HG03575 (cell line): ENCODE measurements at regions not wholly inside any gene's neighbourhood (a gene's known extent, or its start where the extent isn't known, plus 50 kb on each side); places are given as distances from the start of the nearest gene placed in this dataset.

Source experiments
- ATAC-seq: cut with Tn5 transposase; IDR thresholded peaks from one replicate; pipeline ENCODE4 v1.9.1; 2021; ENCODE audit not compliant: unreplicated experiment, insufficient number of reproducible peaks, low FRiP score; ENCODE audit errors: extremely low read depth

DNA sequence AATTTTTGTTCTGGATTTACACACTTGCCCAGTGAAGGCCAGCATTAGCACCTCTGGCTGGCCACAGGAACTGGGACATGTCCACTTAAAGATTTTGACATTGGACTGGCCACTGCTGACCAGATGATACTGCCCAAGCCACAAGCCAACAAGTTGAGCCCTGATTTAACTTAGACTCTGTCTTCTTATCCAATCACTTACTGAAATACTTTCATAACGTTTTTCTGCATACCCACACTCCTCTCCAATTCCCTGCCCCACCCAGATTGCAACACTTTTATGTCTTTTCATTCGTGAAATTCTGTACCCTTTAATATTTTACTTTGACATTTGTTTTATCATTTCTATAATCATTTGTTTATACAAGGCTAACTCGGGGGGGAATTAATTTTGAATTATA, 170.3 kb upstream of the TAB2 start:
- ATAC-seq: no peak

DNA sequence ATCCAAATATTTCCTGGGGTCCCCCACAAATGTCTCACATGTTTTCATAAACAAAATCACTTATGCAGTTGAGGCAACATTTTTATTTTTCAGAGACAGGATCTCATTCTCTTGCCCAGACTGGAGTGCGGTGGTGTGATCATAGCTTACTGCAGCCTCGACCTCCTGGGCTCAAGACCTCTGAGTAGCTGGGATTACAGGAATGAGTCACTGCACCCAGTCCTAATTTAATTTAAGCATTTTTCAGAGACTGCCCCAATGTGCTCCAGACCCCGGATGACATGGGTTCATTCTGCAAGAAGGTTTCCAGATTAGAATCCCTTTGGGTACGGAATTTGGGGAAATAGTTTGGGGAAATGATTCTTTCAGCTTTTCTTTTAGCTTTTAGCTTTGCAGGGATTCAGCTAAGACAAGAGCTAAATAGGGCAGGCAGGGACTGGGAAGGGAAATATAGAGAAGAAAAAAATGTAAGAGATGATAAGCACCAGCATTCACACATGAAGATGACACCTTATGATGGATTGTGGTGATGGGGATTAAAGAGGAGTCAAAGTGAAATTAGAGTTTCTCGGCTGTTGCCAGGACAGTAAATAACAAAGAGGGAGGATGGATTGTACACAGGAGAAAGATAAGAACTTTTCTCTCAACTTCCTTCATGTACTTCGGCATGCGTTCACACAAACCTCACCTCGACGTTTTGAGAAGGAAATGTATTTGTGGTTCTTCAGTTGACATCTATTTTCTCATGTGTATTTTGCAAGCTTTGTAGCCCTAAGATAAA, 169.4 kb upstream of the TAB2 start:
- ATAC-seq: no peak

DNA sequence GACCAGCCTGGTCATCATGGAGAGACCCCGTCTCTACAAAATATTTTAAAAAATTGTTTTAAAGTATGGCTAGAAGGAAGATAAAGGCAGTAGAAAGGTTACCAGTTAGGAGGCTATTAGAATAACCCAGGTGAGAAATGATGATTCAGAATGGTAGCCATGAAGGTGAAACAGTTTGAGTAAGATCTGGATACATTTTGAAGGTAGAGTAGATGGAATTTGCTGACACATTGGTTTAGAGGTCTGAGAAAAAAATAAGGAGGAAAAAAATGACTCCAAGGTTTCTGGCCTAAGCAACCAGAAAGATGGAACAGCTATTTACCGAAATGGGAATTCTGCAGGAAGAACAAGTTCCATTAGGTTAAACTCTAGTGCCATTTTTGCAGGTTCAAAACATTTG, 167.9 kb upstream of the TAB2 start:
- no peak for ATAC-seq

DNA sequence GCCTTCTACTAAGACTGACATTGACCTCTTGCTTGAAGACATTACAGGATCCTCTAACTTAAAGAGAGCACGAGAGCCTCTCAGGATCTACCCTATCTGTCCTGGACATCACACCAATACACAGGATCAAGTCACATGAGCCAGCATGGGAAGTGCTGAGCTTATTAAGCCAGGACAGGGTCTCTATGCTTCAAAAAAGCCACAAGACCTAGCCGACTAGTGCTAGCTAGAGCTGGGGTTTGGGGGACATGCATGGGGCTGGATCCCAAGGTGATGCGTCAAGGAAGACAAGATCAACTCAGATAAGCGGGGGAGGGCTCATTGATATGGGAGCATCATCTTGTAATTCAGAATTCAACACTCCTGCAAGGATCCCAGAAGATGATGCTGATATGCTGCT, 167.2 kb upstream of the TAB2 start:
- ATAC-seq: no peak

DNA sequence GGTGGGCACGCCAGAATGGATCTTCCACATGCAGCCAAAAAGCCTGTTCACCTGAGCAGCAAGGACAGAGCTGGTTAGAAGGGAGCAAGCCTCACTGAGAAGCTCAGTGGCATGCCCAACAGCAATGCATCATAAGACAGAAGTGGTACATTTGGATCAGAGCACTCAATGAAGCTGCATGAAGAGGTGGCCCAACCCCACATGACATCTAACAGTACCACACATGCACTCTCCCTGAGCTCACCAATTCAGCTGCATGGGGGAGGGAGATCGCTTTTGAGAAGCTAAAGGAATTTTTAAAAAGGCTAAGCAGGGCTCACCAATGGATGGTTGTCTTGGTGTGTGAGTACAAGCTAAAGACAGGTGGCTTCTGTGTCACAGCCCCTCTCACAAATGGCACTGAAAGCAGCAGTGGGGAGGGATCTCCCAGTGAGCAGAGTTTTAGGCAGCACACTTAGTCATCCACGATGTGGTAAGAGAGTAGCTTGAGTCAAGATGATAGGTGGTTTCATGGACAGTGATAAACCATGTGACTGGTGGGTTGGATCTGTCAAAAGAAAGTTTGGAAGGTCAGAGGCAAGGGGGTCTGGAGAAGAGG, 166.6 kb upstream of the TAB2 start:
- ATAC-seq: no peak

DNA sequence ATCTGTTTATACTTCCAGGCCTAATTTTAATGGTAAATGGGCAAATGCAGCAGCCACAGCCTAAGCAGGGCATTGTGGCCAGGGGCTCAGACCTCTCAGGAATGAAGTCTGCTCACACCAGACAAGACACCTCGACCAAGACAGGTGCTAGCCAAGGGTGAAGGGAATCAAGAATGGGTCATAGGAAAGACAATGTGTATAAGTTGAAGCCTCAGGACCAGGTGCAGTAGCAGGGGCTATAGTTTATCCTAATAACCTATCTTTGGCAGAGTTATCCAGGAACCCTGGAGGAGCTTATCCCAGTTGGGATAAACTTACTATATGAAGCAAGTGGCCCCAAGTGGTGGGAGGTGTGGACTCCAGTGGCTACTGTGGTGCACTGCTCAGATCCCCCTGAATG, 165.0 kb upstream of the TAB2 start:
- ATAC-seq: no peak

DNA sequence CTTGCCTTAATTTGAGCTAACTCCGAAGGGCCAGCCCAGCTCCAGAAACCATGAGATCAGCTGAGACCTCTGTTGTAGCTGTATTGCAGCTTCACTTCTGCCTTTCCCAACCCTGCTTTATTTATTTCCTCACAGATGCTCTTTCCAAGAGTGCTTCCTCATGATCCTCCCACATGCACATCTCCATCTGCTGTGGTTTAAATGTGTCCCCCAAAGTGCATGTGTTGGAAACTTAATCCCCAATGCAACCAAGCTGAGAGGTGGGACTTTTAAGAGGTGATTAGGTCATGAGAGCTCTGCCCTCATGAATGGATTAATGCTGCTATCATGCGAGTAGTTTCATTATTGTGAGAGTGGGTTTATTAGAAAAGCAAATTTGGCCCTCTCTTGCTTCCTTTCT, 164.4 kb upstream of the TAB2 start:
- no peak for ATAC-seq

DNA sequence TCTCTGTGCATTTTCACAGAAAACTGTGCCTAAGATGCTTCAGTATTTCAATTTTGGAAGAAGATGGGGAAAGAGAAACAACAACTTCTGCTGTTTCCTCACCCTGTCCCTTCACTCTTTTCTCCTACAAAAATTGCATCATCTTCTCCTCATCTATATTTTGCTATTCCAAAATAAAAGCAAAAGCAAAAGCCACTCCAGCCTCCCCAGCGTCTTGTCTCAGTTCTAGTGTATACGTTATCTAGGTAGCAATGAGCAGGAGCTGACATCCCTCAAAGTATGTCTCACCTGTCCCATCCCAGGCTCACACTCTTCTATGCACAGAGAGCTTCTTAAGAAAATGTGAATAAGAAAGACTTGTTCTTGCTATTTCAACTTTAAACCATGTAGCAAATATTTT, 163.8 kb upstream of the TAB2 start:
- ATAC-seq: no peak

DNA sequence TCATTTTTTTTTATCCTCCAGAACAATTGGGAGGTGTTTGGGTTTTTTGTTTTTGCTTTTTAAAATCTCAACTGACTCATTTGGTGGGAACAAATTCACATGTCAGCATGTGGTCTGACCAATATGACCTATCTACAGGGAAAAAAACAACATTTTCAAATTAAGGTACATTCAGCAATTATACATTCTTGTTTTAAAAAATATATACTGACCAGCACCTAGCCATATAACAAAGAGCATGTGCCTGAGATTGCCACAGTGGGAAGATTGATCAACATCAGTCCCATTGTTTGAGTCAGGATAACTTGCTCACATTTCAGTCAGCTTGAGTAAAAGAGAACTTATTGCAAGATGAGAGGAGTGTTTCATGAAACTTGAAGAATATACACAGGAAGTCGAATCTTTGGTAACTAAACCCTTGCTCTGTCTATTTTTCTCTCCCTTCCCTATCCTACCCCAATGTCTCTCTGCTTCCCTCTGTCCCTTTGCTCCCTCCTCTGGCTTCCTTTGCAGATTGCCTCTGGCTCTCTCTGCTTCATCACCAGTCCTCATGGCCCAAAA, 163.2 kb upstream of the TAB2 start:
- no peak for ATAC-seq

DNA sequence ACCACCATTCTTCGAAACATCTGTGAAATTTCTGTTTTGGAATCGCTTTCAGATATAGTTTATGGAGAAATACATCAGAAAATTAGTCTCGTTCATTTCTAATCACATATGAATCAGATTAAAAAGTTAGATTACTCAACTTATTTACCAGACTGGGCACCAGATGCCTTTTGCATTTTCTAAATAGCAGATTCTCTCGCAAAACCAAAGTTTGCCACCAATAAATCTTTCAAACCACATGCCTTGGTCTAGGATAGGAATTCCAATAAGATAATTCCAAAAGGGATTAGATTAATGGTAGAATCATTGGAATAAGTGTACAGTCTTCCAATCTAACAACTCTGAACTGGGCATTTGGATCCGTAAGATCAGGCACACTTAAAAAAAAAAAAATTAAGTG, 160.4 kb upstream of the TAB2 start:
- no peak for ATAC-seq

DNA sequence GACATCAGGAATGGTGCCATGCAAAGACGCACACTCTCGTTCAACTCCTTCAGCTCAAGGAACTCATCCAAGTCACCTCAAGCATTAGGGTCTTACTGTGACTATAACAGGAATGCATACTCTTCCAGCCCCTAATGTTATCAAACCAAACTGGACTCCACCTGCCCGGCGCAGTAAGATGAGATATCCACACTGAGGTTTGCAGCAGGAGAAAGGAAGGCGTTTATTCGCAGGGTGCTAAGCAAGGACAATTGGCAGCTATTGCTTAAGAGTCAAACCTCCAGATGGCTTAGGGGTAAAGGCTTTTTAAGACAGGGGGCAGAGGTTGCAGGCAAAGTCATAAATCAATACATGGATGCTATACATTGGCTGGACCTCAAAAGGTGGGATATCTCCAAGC, 159.4 kb upstream of the TAB2 start:
- no peak for ATAC-seq

DNA sequence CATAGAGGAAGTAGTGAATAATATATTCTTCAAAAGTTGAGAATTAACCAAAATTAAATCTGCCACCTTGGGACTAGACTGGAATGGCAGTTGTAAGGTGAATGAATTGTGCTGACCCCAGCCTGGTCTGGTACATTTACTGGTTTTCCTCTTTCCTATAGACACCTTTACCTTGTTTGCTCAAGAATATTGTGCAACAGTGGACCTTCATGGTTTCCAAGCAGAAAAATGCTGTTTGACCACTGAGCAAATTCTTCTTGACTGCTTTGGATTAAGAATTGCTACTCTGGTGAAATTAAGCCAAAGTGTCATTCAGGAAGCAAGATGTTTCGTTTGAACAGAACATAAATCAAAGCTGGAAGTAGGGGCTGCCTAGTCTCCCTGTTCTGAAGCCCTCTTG, 156.6 kb upstream of the TAB2 start:
- ATAC-seq: no peak

DNA sequence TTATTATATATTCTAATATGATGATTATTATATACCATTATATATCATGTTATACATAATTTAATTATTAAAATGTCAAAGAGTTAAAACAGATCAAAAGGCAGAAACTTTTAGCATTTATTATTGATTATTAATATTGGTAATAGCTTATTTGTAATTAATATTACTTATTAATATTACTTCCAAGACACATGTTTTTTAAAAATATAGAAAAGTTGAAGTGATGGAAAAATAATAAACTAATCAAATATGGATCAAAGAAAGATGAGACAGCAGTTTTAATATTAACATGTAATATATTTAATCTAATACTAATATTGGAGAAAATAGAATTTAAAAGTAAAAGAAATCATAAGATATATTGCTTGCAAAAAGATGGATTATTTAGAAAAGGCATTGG, 154.6 kb upstream of the TAB2 start:
- no peak for ATAC-seq

DNA sequence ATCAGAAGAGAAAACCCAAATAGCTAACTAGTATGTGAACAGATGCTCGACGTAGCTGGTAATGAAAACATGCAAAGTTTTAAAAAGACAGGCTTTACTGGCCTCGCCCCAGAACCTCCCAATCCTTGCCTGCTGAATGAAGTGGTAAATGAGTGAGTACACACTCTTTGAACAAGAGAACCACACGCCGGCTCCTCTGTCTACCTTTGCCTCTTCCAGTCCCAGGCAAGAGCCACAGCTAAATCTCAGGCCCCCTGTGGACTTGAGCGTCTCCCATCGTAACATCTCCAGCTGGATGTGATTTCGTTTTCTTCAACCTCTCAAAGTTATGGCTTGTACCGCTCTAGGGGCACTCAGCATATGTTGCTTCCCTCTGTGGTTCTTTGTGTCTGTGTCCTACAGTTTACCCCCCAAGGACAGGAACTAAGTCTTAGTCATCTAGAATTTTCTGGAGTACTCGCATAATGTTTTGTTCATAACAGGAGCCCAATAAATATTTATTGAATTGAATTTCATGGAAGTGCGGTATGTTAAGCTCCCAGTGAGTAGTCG, 153.2 kb upstream of the TAB2 start:
- no peak for ATAC-seq

DNA sequence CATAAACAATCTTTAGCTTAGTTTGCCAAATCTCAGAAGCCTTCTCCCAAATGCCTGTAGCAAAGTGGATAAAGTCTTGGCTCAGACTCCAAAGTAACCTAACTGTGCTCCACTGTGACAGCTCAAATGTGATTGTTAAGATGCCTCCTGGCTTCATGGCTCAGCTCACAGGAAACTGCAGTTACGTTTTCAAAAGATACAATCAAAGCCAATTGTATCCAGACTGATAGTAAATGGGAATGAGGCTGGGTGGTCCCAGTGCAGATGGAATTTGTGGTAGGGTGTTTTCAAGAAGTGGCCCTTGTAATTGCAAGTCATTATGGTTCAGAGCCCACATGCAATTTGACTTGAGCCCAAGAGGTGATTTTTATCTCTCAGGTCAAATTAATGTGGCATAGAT, 151.2 kb upstream of the TAB2 start:
- ATAC-seq: no peak

DNA sequence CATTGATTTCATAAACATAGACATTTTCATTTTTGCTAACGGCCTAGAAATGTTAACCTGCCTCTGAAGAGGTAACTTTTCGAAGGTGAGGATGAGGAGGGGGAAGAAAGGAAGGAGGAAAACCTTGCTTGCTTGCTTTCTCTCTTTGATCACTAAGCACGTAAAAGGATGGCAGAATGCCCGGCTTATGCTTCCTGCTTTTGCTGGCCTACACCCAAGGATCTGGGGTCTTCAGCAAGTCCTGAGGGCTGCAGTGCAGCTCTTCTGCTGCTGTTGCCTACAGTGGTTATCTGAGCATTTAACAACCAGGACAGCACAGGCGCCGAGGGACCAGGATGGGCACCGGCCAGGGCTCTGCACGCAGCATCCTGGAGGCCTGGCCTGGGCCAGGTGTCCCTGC, 150.8 kb upstream of the TAB2 start:
- no peak for ATAC-seq

DNA sequence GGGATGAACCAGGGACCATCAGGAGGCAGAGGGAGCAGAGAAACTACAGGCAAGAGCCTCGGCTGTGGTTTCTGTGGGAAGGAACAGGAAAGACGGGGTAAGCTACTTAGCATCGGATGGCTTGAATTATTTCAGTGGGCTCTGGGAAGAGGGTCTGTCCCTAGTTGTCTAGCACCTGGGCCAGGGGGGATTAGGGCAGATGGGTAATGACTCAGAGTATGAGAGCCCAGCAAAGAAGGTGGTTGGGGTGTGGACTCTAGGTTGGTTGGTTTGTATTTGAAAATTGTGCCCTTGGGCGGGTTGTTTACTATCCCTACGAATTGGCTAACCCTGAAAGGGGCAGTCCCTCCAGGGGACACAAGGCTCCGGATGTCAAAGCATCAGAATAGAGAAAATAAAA, 148.5 kb upstream of the TAB2 start:
- no peak for ATAC-seq

DNA sequence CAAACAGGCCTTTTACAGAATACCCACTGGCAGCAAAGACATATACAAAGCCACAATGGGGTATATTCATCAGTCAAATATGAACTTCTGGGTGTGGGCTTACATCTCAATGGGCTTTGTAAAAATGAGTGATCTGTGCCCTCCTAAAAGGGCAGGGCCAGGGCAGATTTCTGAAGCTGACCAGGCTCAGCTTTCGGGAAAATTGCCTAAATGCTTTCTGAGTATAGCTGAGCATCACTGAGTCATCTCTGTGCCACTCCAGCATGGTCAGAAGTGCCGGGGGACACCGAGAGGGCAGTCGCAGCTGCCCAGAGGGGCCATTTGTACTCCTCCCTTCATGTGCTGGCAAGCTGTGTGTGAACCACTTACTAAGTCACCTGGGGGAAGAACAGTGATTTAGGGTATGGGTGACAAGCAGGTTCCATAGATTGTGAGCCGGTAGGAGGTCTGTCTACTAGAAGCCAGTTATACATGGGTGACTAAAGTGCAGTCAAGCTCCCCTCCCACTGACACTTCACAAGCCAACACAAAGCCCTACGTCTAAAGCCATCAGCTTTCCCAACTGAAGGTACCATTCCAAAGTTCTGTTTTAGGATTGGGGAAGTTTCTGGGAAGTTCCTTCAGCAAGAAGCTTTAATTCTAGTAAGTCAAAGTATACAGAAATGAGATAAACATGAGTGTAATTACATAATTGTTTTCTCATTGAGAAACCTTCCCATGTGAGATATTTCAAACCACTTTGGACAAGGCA, 147.6 kb upstream of the TAB2 start:
- no peak for ATAC-seq

DNA sequence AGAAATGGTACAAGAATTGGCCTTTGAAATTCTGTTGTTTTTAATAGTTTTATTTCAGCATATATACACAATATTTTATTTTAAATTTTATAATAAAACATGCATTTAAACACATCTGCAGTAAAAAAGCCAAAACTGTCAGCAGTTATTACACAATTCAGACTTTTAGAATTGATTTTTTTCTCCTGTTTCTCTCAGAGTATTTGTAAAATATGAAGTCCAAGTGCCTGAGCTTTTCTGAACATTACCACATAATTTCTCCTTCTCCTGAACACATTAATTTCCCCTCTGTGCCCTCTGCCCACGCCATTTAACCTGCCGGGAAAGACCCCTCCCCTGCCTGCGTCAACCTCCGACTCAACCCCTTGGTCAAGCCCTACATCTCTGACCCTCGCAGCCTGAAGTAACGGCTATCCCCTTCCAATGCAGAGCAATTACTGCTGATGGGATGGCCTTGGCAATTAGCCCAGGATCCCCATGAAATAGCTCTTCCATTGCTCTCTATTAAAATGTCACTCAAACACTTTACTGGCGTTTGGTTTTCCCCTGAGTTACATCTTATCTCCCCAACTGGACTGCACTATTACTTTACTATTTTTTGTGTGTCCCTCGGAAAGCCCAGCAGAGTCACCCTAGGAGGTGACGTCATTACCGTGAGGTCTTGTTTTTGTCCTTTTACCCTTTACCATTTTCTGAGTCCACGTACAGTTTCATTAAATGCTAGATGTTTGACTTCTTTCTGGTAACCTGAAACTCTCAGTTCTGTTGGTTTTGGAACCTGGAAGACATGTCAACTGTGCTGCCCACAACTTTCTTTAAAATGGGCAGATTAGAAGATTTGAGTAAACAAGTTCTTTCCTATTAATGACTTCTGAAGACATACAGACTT, 146.7 kb upstream of the TAB2 start:
- no peak for ATAC-seq
